Left forelimb (tissue), 1 donor: ENCODE measurements at regions not wholly inside any gene's neighbourhood (a gene's known extent, or its start where the extent isn't known, plus 50 kb on each side); places are given as distances from the start of the nearest gene placed in this dataset.
"Not testable (repeated sequence)": the region's sequence is repeated elsewhere in the genome, so short reads cannot be mapped to it uniquely, and the experiment has no call there.

ENCODE experiments used
- DNase-seq: peaks from one replicate; pipeline ENCODE4 v3.0.0-alpha.2; 2018; ENCODE audit warnings: low spot score

GRCh38 chr1:245102149-245102548, 52.6 kb upstream of the KIF26B start:
- DNase-seq = not testable (repeated sequence)

GRCh38 chr1:245099401-245099800, 55.4 kb upstream of the KIF26B start:
- DNase-seq = no peak

GRCh38 chr1:245098924-245099323, 55.9 kb upstream of the KIF26B start:
- no peak for DNase-seq

DNA sequence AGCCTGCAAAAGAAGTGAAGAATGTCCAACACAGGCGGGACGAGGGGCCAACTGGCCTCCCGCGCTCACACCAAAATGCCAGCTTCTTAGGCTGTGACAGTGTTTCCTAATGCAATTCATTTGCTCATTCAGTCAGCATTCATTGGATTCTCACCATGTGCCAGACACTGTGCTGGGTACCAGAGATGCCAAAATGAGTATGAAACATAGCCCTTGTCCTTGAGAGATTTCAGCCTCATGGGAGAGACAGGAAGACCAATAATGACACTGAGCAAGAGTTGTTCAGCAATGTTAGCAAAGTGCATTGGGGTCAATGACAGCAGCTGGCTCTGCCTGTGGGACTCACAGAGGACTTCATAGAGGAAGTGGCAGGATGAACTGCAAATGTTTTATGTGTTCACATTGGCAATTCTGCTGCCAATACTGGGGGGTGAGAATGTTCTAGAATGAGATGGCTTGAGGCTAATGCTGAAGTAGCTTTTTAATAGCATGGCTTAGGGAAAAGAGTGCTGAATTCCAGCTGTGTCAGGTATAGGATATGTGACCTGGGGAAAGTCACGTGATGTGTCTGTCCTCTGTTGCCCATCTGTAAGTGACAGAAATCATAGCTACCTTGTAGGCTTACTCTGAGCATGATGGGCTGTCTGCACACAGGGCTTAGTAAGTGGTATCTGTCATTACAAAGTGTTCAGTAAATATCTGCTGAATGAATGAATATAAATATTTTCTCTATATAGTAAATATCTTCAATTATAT, 58.3 kb upstream of the KIF26B start:
- no peak for DNase-seq

DNA sequence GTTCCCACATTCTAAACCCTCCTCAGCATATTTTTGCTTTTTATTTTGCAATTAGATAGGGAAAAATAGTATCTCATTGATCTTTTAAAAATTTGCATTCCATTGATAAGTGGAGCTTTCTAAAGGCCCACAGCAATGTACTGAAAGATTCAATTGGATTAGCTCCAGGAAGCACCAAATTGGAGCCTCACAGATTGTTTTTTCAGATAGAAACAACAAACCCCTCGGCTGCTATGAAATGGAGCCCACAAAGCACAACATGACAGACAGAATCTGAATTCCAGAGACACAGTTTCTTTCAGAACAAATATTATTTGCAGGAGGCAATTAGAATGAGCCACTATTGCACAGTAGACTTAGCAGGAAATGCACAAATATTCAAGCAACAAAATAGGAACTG, 58.9 kb upstream of the KIF26B start:
- no peak for DNase-seq

DNA sequence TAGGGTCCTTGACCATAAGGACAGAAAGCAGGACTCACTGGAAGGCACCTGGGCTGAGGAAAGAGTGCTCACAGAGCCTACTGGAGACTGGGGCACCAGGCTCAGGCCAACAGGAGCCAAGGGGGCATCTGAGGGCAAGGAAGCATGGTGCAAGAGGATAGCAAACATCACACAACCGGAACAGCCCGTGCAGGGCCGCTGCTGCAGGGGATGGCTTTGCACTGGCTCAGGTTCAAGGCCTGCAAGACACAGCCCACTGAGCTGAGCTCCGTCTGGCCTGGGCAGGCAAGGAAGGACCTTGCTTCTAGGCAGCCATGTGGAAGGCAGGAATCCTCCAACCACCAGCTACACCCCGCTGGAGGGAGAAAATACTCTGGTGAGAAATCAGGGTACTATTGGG, 59.8 kb upstream of the KIF26B start:
- no peak for DNase-seq

DNA sequence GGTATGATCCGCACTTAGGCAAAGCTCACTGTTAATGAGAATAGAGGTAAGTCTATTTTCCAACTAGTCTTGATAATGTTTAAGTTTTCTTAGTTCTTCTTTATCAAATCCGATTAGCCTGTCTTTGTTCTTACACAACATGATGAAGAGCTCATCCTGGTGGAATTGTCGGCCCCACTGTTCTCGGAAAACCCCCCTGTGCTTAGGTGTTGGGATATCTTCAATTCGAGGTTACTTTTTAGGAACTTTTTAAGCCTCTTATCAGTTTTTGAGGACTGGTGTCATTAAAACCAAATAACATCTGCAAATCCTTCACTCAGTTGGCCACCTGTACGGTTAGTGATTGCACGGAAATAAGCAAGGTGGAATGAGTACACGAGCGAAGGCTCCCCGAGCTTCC, 60.7 kb upstream of the KIF26B start:
- no peak for DNase-seq

- no peak for DNase-seq
These were observed 62.2 kb upstream of the KIF26B start for GRCh38 chr1:245092638-245092976.

DNA sequence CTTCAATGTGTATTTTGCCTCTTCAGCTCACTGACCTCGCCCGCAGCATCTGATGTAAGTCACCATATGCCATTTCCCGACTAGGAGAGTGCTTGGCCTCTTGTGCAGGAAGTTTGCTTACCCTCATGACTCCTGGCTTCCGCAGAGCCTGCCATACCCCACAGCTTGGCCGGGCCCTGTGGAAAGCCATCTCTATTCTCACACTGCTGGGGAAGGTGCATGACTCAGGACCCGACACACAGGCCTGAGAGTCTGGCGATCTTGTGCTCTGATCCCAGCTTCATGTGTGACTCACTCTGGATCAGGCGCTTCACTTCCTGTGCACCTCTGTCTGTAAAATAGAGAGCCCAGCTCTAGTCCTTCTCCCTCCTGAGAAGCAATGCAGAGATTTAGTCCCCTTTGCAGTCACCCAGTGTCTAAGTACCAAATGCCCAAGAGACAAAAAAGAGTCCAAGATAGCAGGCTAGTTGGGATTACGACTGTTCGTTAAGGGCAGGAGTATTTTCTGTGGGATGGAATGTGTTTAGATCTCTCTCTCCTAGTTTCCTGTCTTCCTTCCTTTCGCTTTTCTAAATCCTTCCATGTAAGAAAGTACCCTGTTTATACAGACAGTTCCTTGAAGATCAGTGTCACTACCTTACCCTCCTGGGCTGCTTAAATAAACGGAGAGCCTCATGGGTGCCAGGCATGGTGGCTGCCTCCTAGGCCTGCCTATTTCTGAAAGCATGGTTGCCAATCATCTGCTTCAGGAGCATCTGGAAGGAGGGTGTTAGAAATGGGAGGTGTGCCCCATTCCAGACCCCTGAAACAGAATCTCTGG, 62.8 kb upstream of the KIF26B start:
- no peak for DNase-seq

- DNase-seq = no peak
These were observed 63.6 kb upstream of the KIF26B start for GRCh38 chr1:245091171-245091621.

GRCh38 chr1:245090491-245091090, 64.2 kb upstream of the KIF26B start:
- no peak for DNase-seq

DNA sequence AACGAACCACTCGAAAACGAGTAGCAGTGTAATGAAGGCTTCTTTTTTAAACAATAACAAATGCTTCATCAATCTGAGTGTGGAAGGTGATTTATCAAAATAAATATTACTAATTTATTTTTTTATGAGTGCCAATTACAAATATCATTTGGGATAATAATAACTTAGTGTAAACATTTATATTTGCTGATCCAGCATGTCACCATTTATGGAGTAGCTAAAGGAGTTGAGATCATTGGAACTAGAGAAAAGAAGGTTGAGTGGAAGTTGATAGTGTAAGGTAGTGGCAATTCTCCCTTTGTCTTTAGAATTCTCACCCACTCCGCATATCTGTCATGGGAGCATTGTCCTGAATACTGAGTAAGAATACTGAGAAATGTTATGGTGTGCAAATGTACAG, 67.1 kb upstream of the KIF26B start:
- no peak for DNase-seq

DNA sequence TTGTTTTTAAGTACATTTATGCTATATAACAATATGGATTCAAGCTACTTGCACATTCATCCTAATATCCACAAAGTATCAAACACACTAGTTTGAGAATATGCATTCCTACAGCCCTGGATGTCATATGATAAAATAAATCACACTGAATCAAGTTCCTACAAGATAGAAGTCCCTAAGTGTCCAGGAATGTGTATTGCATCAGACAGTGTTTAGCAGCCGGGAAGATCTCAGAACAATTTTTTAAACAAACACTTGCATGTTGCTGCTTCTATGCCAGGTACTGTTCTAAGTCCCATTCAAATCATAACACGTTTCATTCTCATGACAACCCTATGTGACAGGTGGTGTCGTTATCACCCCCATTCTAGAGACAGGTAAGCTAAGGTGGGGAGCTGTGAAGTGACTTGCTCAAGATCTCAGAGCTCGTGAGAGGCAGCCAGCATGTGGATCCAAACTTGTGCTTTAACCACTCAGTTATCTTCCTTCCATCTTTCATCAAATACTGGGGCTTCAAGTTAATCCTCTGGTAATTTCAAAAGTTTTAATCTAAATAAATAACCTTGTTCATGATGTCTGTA, 68.3 kb upstream of the KIF26B start:
- DNase-seq = no peak

GRCh38 chr1:245085508-245086095, 69.2 kb upstream of the KIF26B start:
- DNase-seq = no peak

GRCh38 chr1:245084551-245084950, 70.2 kb upstream of the KIF26B start:
- no peak for DNase-seq

DNA sequence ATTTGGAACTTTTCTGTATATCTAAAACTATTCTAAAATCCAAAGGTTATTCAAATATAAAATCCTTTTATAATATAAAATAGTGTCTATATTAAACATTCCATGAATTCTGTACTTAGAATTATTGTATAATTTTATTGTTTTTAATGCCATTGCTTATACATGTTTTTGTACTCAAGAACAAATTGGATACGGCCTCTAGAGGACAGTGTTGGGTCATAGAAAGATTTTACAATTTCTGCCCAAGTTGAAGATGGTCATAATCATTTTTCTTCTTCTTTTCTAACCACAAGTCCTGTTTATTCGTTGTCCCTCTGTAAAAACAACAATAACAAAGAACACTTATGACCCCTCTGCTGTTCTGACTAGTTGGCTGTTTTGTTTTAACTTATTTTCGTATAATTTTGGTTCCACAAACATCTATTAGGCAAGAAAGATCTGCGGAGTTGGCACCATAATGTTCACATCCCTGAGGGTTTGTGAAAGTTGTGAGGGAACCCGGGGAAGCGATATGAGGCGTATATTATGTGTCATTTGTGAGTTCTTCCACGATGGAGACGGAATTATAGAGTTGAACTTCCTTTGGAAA, 75.7 kb upstream of the KIF26B start:
- no peak for DNase-seq

- DNase-seq = no peak
These were observed 79.9 kb upstream of the KIF26B start for GRCh38 chr1:245074898-245075297.

DNA sequence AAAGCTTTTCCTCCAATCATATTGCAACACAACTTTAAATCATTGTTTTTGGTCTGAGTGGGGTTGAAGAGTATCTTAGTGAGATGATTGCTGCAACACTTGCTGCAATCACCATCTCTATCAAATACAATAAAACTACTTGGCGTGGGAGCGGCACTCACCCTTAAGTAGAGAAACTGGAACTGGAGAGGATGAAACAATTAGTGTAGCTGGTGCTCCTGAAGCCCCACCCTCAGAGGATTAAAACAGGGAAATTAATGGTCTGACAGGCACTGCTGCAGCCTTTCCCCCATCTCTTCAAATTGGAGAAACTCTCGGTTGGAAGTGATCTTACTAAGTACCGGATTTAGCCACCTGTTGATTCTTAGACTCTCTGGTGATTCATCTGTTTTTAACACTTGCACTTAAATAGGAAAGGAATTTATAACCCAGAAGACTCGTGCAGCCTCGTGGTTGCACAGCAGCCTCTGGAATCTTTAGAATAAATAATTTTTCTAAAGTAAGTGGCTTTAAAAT, 80.5 kb upstream of the KIF26B start:
- no peak for DNase-seq

DNA sequence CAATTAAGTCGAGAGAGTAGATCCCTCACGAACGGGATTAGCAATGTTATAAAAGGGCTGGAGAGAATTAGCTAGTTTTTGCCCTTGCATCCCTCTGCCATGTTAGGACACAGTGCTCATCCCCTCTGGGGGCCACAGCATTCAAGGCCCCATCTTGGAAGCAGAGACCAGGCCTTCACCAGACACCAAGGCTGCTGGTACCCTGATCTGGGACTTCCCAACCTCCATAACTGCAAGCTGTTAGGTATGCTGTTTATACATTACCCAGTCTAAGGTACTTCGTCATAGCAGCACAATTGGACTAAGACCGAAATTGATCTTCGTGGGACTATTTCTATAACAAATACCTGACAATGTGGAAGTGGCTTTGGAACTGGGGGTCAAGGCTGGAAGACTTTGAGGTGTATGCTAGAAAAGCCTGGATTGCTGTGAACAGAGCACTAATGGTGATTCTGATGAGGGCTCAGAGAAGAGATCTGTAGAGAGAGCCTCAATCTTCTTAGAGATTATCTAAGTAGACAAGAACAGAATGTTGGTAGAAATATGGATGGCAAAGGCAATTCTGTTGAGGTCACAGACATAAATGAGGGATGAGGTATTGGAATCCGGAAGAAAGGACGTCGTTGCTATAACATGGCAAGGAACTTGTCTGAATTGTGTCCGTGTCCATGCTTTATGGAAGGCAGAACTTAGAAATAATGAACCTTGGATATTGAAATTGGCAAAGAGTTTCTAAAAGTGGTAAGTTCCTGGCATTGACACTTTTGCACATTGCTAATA, 83.8 kb upstream of the KIF26B start:
- no peak for DNase-seq

- DNase-seq = no peak
These were observed 87.5 kb upstream of the KIF26B start for GRCh38 chr1:245067257-245067656.

DNA sequence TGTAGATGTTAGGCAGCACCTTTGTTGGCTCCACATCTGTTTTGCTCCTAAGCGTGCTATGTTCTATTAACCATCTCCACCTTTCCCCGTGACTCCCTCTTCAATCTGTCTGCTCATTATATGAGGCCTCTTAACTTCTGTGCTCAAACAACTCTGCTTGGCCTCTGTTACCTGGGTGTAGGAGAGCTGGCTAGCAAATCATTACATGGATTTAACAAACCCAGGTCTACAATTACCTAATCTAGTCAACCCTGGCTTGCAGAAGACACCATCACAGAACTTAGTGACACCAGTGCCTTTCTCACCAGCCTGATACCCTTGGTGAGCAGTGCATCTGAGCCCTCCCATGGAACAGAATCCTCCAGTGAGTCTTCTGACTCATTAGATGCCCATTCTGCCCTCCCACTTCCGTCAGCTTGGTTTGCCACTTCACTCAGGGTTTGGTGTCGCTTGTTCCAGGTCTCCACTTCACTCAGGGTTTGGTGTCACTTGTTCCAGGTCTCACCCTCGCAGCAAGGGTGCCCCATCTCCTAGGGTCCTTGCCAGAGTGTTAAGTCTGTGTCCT, 92.0 kb upstream of the KIF26B start:
- DNase-seq = no peak
